Esophagus mucosa (tissue), 1 donor: ENCODE measurements at regions not wholly inside any gene's neighbourhood (a gene's known extent, or its start where the extent isn't known, plus 50 kb on each side); places are given as distances from the start of the nearest gene placed in this dataset.

ENCODE experiments used
- ATAC-seq: fragments of 200-7000 bp; cut with Tn5 transposase; one replicate; pipeline ENCODE4 v1.9.1; 2020
- donor health status: DM: yes; HTN: yes; CAD: no.

- ATAC-seq = no peak
These were observed 738.1 kb upstream of the TBX3 start for GRCh38 chr12:115421796-115422709.

- no peak for ATAC-seq
These were observed 737.4 kb upstream of the TBX3 start for GRCh38 chr12:115421350-115421749.

- ATAC-seq = no peak
These were observed 735.2 kb upstream of the TBX3 start for GRCh38 chr12:115419145-115419646.

GRCh38 chr12:115417610-115418009 is 733.6 kb upstream of the TBX3 start:
- ATAC-seq = no peak

GRCh38 chr12:115416869-115417268 is 732.9 kb upstream of the TBX3 start:
- ATAC-seq = no peak

- ATAC-seq = no peak
These were observed 729.7 kb upstream of the TBX3 start for GRCh38 chr12:115413626-115414025.

- ATAC-seq = no peak
These were observed 728.9 kb upstream of the TBX3 start for GRCh38 chr12:115412831-115413230.

GRCh38 chr12:115411121-115411520 is 727.1 kb upstream of the TBX3 start:
- ATAC-seq = no peak

- ATAC-seq = no peak
These were observed 724.7 kb upstream of the TBX3 start for GRCh38 chr12:115408642-115409041.

GRCh38 chr12:115407723-115408122 is 723.7 kb upstream of the TBX3 start:
- no peak for ATAC-seq

- ATAC-seq = no peak
These were observed 723.1 kb upstream of the TBX3 start for GRCh38 chr12:115407036-115407435.

- ATAC-seq = no peak
These were observed 721.5 kb upstream of the TBX3 start for GRCh38 chr12:115405471-115405860.

- no peak for ATAC-seq
These were observed 720.9 kb upstream of the TBX3 start for GRCh38 chr12:115404761-115405470.

- no peak for ATAC-seq
These were observed 719.7 kb upstream of the TBX3 start for GRCh38 chr12:115403689-115404088.

- ATAC-seq = no peak
These were observed 719.3 kb upstream of the TBX3 start for GRCh38 chr12:115403253-115403652.

- no peak for ATAC-seq
These were observed 718.6 kb upstream of the TBX3 start for GRCh38 chr12:115402443-115403180.

- ATAC-seq = no peak
These were observed 717.8 kb upstream of the TBX3 start for GRCh38 chr12:115401761-115402160.

- no peak for ATAC-seq
These were observed 716.0 kb upstream of the TBX3 start for GRCh38 chr12:115400011-115400410.

GRCh38 chr12:115398311-115398781 is 714.4 kb upstream of the TBX3 start:
- peak; percentile 31 for ATAC-seq

- ATAC-seq = no peak
These were observed 712.6 kb upstream of the TBX3 start for GRCh38 chr12:115396567-115396966.

GRCh38 chr12:115394496-115395220 is 710.7 kb upstream of the TBX3 start:
- no peak for ATAC-seq

GRCh38 chr12:115388139-115388538 is 704.2 kb upstream of the TBX3 start:
- ATAC-seq = no peak
